ENCODE measurements at regions not wholly inside any gene's neighbourhood (a gene's known extent, or its start where the extent isn't known, plus 50 kb on each side); places are given as distances from the start of the nearest gene placed in this dataset.

DNA sequence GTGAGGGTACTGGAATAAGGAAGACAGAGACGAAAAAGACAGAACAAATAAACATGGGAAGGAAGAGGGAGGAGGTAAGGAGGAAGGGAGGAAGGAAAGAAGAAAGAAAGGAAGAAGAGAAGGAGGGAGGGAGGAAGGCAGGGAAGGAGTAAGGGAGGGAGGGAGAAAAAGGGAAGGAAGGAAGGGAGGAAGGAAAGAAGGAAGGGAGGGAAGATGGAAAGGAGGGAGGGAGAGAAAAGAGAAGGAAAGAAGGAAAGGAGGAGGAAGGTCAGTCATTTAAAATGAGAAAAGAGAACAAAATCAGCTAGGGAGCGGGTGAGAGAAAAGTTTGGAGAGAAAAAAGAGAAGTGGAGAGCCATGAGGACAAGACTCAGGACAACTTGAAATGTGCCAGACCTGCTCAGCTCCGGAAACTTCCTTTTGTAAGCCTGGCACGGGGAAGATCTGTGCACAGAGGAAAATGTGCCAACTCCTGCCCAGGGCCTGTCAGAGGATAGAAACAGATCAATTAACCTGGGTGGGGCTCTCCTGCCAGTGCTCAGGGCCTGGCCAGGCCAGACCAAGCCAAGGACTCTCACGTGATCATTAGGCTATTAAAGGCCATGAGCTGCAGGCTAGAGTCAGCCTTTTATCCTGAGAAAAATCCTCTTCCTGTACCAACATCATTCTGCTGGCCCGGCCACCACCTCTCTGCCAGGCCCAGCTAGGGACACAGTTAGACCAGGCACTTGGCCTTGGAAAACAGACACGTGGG is 50.1 kb upstream of the BCL6 start:
- H3K27ac ChIP-seq (ENCODE audit: low read depth in 1 of 2, low read length in 2 of 2) = no peak overlapping the region
- peak in 1 of 2 donors; percentile 31 for DNase-seq
- no peaks in the 10 kb centered on the region for H3K36me3 ChIP-seq (ENCODE audit: control insufficient read depth in 1 of 2, insufficient read depth in 2 of 2, low read length in 1 of 2)
- WGBS, 2 donors = 64 to 69% methylated on average over 7 of the region's 7 CpGs
- H3K27me3 ChIP-seq (ENCODE audit: control insufficient read depth in 1 of 2, insufficient read depth in 2 of 2, low read length in 1 of 2) = no peaks in the 10 kb centered on the region
- intact Hi-C loops (cut with DNase I) = no loop called here
- no peak overlapping the region for H3K4me3 ChIP-seq (ENCODE audit: low read length in 2 of 2)
- no peaks in the 10 kb centered on the region for H3K4me1 ChIP-seq (ENCODE audit: control insufficient read depth in 1 of 2, insufficient read depth in 2 of 2, low read length in 2 of 2)
- no peak for ATAC-seq (ENCODE audit: low FRiP score)
- H3K9me3 ChIP-seq (ENCODE audit: control insufficient read depth, low read length) = no peaks in the 10 kb centered on the region

DNA sequence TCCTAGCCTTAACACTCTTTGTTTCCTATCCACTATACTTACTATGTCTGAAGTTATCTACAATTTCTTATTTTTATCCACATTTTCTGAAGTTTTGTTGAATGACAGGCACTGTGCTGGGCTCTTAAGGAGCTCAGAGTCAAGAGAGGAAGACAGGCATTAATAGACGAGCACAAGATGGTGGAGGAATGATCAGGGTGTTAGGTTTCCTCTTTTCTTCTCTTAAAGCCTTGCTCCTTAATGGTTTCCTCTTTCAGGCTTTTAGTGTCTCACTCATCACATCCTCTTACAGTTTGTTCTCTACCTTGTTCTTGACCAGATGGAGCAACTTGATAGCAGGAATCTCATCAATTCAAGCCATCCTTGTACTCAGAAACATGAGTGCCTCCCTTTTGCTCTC is 52.9 kb upstream of the BCL6 start:
- DNase-seq (no peak), ATAC-seq (ENCODE audit: low FRiP score) (no peak)
- intact Hi-C loops (cut with DNase I) = no loop called here
- no peak overlapping the region for H3K27ac ChIP-seq (ENCODE audit: low read depth in 1 of 2, low read length in 2 of 2)
- no peaks in the 10 kb centered on the region for H3K9me3 ChIP-seq (ENCODE audit: control insufficient read depth, low read length)
- H3K27me3 ChIP-seq (ENCODE audit: control insufficient read depth in 1 of 2, insufficient read depth in 2 of 2, low read length in 1 of 2) = no peaks in the 10 kb centered on the region
- H3K4me3 ChIP-seq (ENCODE audit: low read length in 2 of 2) = no peak overlapping the region
- 93 to 94% methylated on average over 1 of the region's 1 CpG for WGBS, 2 donors
- H3K4me1 ChIP-seq (ENCODE audit: control insufficient read depth in 1 of 2, insufficient read depth in 2 of 2, low read length in 2 of 2) = no peaks in the 10 kb centered on the region
- H3K36me3 ChIP-seq (ENCODE audit: control insufficient read depth in 1 of 2, insufficient read depth in 2 of 2, low read length in 1 of 2) = no peaks in the 10 kb centered on the region

DNA sequence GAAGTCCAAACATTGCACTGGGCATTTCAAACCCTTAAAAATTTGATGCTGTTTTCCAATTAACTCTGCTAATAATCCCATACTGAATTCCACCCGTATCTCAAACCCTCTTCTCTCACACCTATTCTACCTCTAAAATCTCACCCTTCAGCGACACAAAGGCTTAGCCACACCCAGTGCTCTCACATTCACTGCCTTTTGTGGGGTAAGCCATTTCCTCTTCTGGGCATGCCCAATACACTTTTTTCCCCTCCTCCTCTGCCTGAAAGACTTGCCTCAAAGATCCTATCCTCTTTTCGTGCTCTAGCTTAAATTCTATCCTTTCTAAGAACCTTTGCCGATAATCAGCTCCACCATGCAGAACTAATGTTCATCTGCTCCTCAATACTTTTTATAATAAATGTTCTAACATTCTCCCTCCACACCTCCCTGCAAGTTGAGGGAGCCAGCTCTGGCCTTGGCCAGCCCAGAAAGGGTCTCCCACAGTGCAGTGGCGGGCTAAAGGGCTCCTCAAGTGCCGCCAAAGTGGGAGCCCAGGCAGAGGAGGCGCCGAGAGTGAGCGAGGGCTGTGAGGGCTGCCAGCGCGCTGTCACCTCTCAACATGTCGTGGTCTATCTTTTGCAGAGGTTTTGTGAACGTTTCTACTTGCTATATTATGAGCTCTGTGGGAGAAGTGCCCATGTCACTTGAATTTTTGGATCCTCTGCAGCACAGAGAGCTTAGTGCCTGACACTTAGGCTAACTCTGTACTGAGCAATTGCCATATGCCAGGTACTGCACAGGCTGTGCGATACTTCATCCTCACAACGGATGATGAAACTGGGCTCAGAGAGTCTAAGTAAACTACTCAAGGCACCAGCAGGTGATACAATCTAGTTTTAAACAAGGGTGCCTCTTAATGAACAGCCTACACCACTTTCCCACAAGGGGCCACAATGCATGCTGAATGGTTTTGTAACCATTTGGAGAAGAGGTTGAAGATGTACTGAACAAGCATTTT is 53.6 kb upstream of the BCL6 start:
- no peak overlapping the region for H3K27ac ChIP-seq (ENCODE audit: low read depth in 1 of 2, low read length in 2 of 2)
- ATAC-seq (ENCODE audit: low FRiP score) (no peak), DNase-seq (peak in 1 of 2 donors; percentile 31)
- WGBS, 2 donors = 91 to 93% methylated on average over 15 of the region's 15 CpGs
- no peaks in the 10 kb centered on the region for H3K9me3 ChIP-seq (ENCODE audit: control insufficient read depth, low read length)
- H3K27me3 ChIP-seq (ENCODE audit: control insufficient read depth in 1 of 2, insufficient read depth in 2 of 2, low read length in 1 of 2) = no peaks in the 10 kb centered on the region
- no peaks in the 10 kb centered on the region for H3K4me1 ChIP-seq (ENCODE audit: control insufficient read depth in 1 of 2, insufficient read depth in 2 of 2, low read length in 2 of 2)
- intact Hi-C loops (cut with DNase I) = no loop called here
- no peaks in the 10 kb centered on the region for H3K36me3 ChIP-seq (ENCODE audit: control insufficient read depth in 1 of 2, insufficient read depth in 2 of 2, low read length in 1 of 2)
- no peak overlapping the region for H3K4me3 ChIP-seq (ENCODE audit: low read length in 2 of 2)

GRCh38 chr3:187799942-187800641 is 54.8 kb upstream of the BCL6 start:
- WGBS, 2 donors = 46 to 48% methylated on average over 4 of the region's 4 CpGs
- no peak overlapping the region for H3K4me3 ChIP-seq (ENCODE audit: low read length in 2 of 2)
- no peaks in the 10 kb centered on the region for H3K36me3 ChIP-seq (ENCODE audit: control insufficient read depth in 1 of 2, insufficient read depth in 2 of 2, low read length in 1 of 2)
- no peak overlapping the region for H3K27ac ChIP-seq (ENCODE audit: low read depth in 1 of 2, low read length in 2 of 2)
- no peaks in the 10 kb centered on the region for H3K9me3 ChIP-seq (ENCODE audit: control insufficient read depth, low read length)
- H3K27me3 ChIP-seq (ENCODE audit: control insufficient read depth in 1 of 2, insufficient read depth in 2 of 2, low read length in 1 of 2) = no peaks in the 10 kb centered on the region
- ATAC-seq (ENCODE audit: low FRiP score) (no peak), DNase-seq (no peak)
- intact Hi-C loops (cut with DNase I) = no loop called here
- H3K4me1 ChIP-seq (ENCODE audit: control insufficient read depth in 1 of 2, insufficient read depth in 2 of 2, low read length in 2 of 2) = no peaks in the 10 kb centered on the region

GRCh38 chr3:187801152-187801551 is 55.9 kb upstream of the BCL6 start:
- 93 to 95% methylated on average over 5 of the region's 5 CpGs for WGBS, 2 donors
- ATAC-seq (ENCODE audit: low FRiP score) = no peak
- no peaks in the 10 kb centered on the region for H3K36me3 ChIP-seq (ENCODE audit: control insufficient read depth in 1 of 2, insufficient read depth in 2 of 2, low read length in 1 of 2)
- DNase-seq = no peak
- no peaks in the 10 kb centered on the region for H3K9me3 ChIP-seq (ENCODE audit: control insufficient read depth, low read length)
- H3K27ac ChIP-seq (ENCODE audit: low read depth in 1 of 2, low read length in 2 of 2) = no peak overlapping the region
- no peaks in the 10 kb centered on the region for H3K27me3 ChIP-seq (ENCODE audit: control insufficient read depth in 1 of 2, insufficient read depth in 2 of 2, low read length in 1 of 2)
- H3K4me3 ChIP-seq (ENCODE audit: low read length in 2 of 2) = no peak overlapping the region
- H3K4me1 ChIP-seq (ENCODE audit: control insufficient read depth in 1 of 2, insufficient read depth in 2 of 2, low read length in 2 of 2) = no peaks in the 10 kb centered on the region
- intact Hi-C loops (cut with DNase I) = no loop called here

- H3K9me3 ChIP-seq (ENCODE audit: control insufficient read depth, low read length) = no peaks in the 10 kb centered on the region
Observed at GRCh38 chr3:187802203-187802927, 57.1 kb upstream of the BCL6 start.

DNA sequence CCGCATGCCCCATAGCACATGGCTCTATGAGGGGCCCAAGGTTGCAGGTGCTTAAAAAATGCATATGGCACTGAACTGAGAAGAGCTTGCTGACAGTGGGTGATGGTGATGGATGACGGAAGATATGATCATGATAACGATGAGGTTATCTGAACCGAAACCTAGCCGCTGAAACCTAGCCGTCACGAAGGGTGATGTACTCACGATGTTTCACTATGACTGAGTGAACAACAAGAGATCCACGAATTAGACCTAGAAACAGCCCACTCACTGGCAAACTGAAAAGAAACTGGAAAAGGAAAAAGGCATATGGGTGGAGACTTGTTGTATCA is 57.6 kb upstream of the BCL6 start:
- Histone ChIP-seq H3K27ac (ENCODE audit: low read depth in 1 of 2, low read length in 2 of 2) (no peak overlapping the region), H3K4me1 (ENCODE audit: control insufficient read depth in 1 of 2, insufficient read depth in 2 of 2, low read length in 2 of 2) (no peaks in the 10 kb centered on the region), H3K4me3 (ENCODE audit: low read length in 2 of 2) (no peak overlapping the region), H3K9me3 (ENCODE audit: control insufficient read depth, low read length) (no peaks in the 10 kb centered on the region), H3K27me3 (ENCODE audit: control insufficient read depth in 1 of 2, insufficient read depth in 2 of 2, low read length in 1 of 2) (no peaks in the 10 kb centered on the region), H3K36me3 (ENCODE audit: control insufficient read depth in 1 of 2, insufficient read depth in 2 of 2, low read length in 1 of 2) (no peaks in the 10 kb centered on the region)
- intact Hi-C loops (cut with DNase I) = no loop called here
- 94% methylated on average over 9 of the region's 9 CpGs for WGBS, 2 donors
- ATAC-seq (ENCODE audit: low FRiP score) = no peak
- no peak for DNase-seq

More at GRCh38 chr3:187802203-187802927, 57.1 kb upstream of the BCL6 start:
- intact Hi-C loops (cut with DNase I) = no loop called here
- ATAC-seq (ENCODE audit: low FRiP score) (no peak), DNase-seq (no peak)
- Histone ChIP-seq H3K27me3 (ENCODE audit: control insufficient read depth in 1 of 2, insufficient read depth in 2 of 2, low read length in 1 of 2) (no peaks in the 10 kb centered on the region), H3K27ac (ENCODE audit: low read depth in 1 of 2, low read length in 2 of 2) (no peak overlapping the region), H3K36me3 (ENCODE audit: control insufficient read depth in 1 of 2, insufficient read depth in 2 of 2, low read length in 1 of 2) (no peaks in the 10 kb centered on the region), H3K4me1 (ENCODE audit: control insufficient read depth in 1 of 2, insufficient read depth in 2 of 2, low read length in 2 of 2) (no peaks in the 10 kb centered on the region), H3K4me3 (ENCODE audit: low read length in 2 of 2) (no peak overlapping the region)
- 91 to 94% methylated on average over 7 of the region's 7 CpGs for WGBS, 2 donors

GRCh38 chr3:187804120-187804744 is 59.0 kb upstream of the BCL6 start:
- ATAC-seq (ENCODE audit: low FRiP score) = no peak
- WGBS, 2 donors = 93 to 95% methylated on average over 11 of the region's 11 CpGs

More at GRCh38 chr3:187804120-187804744, 59.0 kb upstream of the BCL6 start:
- no peaks in the 10 kb centered on the region for H3K27me3 ChIP-seq (ENCODE audit: control insufficient read depth in 1 of 2, insufficient read depth in 2 of 2, low read length in 1 of 2)
- no peaks in the 10 kb centered on the region for H3K36me3 ChIP-seq (ENCODE audit: control insufficient read depth in 1 of 2, insufficient read depth in 2 of 2, low read length in 1 of 2)
- H3K4me1 ChIP-seq (ENCODE audit: control insufficient read depth in 1 of 2, insufficient read depth in 2 of 2, low read length in 2 of 2) = no peaks in the 10 kb centered on the region
- no peak overlapping the region for H3K4me3 ChIP-seq (ENCODE audit: low read length in 2 of 2)
- intact Hi-C loops (cut with DNase I) = no loop called here
- H3K27ac ChIP-seq (ENCODE audit: low read depth in 1 of 2, low read length in 2 of 2) = no peak overlapping the region
- no peaks in the 10 kb centered on the region for H3K9me3 ChIP-seq (ENCODE audit: control insufficient read depth, low read length)
- DNase-seq = no peak

All from aorta (tissue), 5 donors.